ENCODE measurements at regions not wholly inside any gene's neighbourhood (a gene's known extent, or its start where the extent isn't known, plus 50 kb on each side); places are given as distances from the start of the nearest gene placed in this dataset.

GRCh38 chr4:60450054-60450453 lies 750.1 kb upstream of the ADGRL3 start:
- Histone ChIP-seq H3K4me1 (no peaks in the 10 kb centered on the region), H3K27ac (no peak overlapping the region), H3K4me3 (no peak overlapping the region), H3K36me3 (no peaks in the 10 kb centered on the region), H3K9me3 (no peaks in the 10 kb centered on the region), H3K27me3 (no peaks in the 10 kb centered on the region)
- TF ChIP-seq CTCF (IDR thresholded peaks at IDR 0.05): no peak
- ATAC-seq (ENCODE audit: low FRiP score in 2 of 2): no peak
- DNase-seq: no peak
- WGBS, 2 donors: 80 to 100% methylated on average over 1 of the region's 1 CpG

- no peaks in the 10 kb centered on the region for H3K4me1 ChIP-seq
- H3K4me3 ChIP-seq: no peak overlapping the region
- no peak for DNase-seq
- H3K27me3 ChIP-seq: no peaks in the 10 kb centered on the region
- no peak for TF ChIP-seq EP300 (IDR thresholded peaks at IDR 0.05)
- no peak for TF ChIP-seq POLR2A (IDR thresholded peaks at IDR 0.05)
- TF ChIP-seq POLR2AphosphoS5 (IDR thresholded peaks at IDR 0.05): no peak
- no peak for TF ChIP-seq CTCF (IDR thresholded peaks at IDR 0.05)
- H3K27ac ChIP-seq: no peak overlapping the region
- no peaks in the 10 kb centered on the region for H3K9me3 ChIP-seq
- no peak for ATAC-seq (ENCODE audit: low FRiP score in 2 of 2)
- no peaks in the 10 kb centered on the region for H3K36me3 ChIP-seq
Observed at GRCh38 chr4:60452266-60452665, 747.9 kb upstream of the ADGRL3 start.

- Histone ChIP-seq H3K27ac (no peak overlapping the region), H3K36me3 (no peaks in the 10 kb centered on the region), H3K9me3 (no peaks in the 10 kb centered on the region), H3K4me1 (no peaks in the 10 kb centered on the region), H3K27me3 (no peaks in the 10 kb centered on the region), H3K4me3 (no peak overlapping the region)
- TF ChIP-seq POLR2A (IDR thresholded peaks at IDR 0.05) (no peak), EP300 (IDR thresholded peaks at IDR 0.05) (no peak), CTCF (IDR thresholded peaks at IDR 0.05) (no peak), POLR2AphosphoS5 (IDR thresholded peaks at IDR 0.05) (no peak)
- ATAC-seq (ENCODE audit: low FRiP score in 2 of 2) (no peak), DNase-seq (no peak)
- WGBS, 2 donors: 85 to 96% methylated on average over 1 of the region's 1 CpG
Observed at GRCh38 chr4:60455380-60455779, 744.7 kb upstream of the ADGRL3 start.

GRCh38 chr4:60461551-60461950 lies 738.6 kb upstream of the ADGRL3 start:
- ATAC-seq (ENCODE audit: low FRiP score in 2 of 2): no peak
- Histone ChIP-seq H3K27me3 (no peaks in the 10 kb centered on the region), H3K4me3 (no peak overlapping the region), H3K36me3 (no peaks in the 10 kb centered on the region), H3K4me1 (no peaks in the 10 kb centered on the region), H3K27ac (no peak overlapping the region), H3K9me3 (no peaks in the 10 kb centered on the region)
- DNase-seq: no peak
- TF ChIP-seq POLR2A (IDR thresholded peaks at IDR 0.05): no peak
- WGBS, 2 donors: 67 to 77% methylated on average over 1 of the region's 1 CpG

GRCh38 chr4:60463857-60464502 lies 736.1 kb upstream of the ADGRL3 start:
- TF ChIP-seq CTCF (IDR thresholded peaks at IDR 0.05): no peak
- no peak for TF ChIP-seq POLR2AphosphoS5 (IDR thresholded peaks at IDR 0.05)
- Histone ChIP-seq H3K9me3 (no peaks in the 10 kb centered on the region), H3K27me3 (no peaks in the 10 kb centered on the region), H3K36me3 (no peaks in the 10 kb centered on the region), H3K4me3 (no peak overlapping the region), H3K4me1 (no peaks in the 10 kb centered on the region), H3K27ac (no peak overlapping the region)
- 57 to 59% methylated on average over 4 of the region's 4 CpGs for WGBS, 2 donors
- ATAC-seq (ENCODE audit: low FRiP score in 2 of 2) (no peak), DNase-seq (no peak)

Measured in upper lobe of left lung (tissue), 6 donors.